Trophoblast cell (in vitro differentiated cells and primary cell): ENCODE measurements at regions not wholly inside any gene's neighbourhood (a gene's known extent, or its start where the extent isn't known, plus 50 kb on each side); places are given as distances from the start of the nearest gene placed in this dataset.

ENCODE experiments used
- DNase-seq, 2 donors: peaks; one replicate each; pipeline ENCODE4 v3.0.0-alpha.2; 2016
- H2AFZ ChIP-seq: 2 replicates; pipeline ENCODE4 v1.6.1; 2013; ENCODE audit warnings: low read length, moderate library complexity, mild to moderate bottlenecking; ENCODE audit not compliant: insufficient read depth, poor library complexity
- H2AK5ac ChIP-seq: 2 replicates; pipeline ENCODE4 v1.6.1; 2013; ENCODE audit warnings: mild to moderate bottlenecking, low read length
- H2BK120ac ChIP-seq: 2 replicates; pipeline ENCODE4 v1.6.1; 2013; ENCODE audit warnings: low read length, mild to moderate bottlenecking, moderate library complexity; ENCODE audit not compliant: insufficient read depth, poor library complexity
- H2BK12ac ChIP-seq: 2 replicates; pipeline ENCODE4 v1.6.1; 2013; ENCODE audit warnings: mild to moderate bottlenecking, low read length, moderate library complexity
- H2BK5ac ChIP-seq: 2 replicates; pipeline ENCODE4 v1.6.1; 2013; ENCODE audit warnings: low read length, low read depth, moderate library complexity, mild to moderate bottlenecking; ENCODE audit not compliant: poor library complexity
- H3K14ac ChIP-seq: 2 replicates; pipeline ENCODE4 v1.6.1; 2013; ENCODE audit warnings: mild to moderate bottlenecking, low read length
- H3K18ac ChIP-seq: 2 replicates; pipeline ENCODE4 v1.6.1; 2013; ENCODE audit warnings: mild to moderate bottlenecking, low read length
- H3K23ac ChIP-seq: 2 replicates; pipeline ENCODE4 v1.6.1; 2013; ENCODE audit warnings: low read length
- H3K27ac ChIP-seq: 2 replicates; pipeline ENCODE4 v1.5.1; 2013; ENCODE audit warnings: low read depth, mild to moderate bottlenecking, inconsistent platforms, low read length, moderate library complexity
- H3K27me3 ChIP-seq: 2 replicates; pipeline ENCODE4 v1.6.1; 2013; ENCODE audit warnings: inconsistent platforms, mild to moderate bottlenecking, low read length, moderate library complexity; ENCODE audit not compliant: insufficient read depth
- H3K36me3 ChIP-seq, 2 experiments: 1 replicate in 1 of 2; 2 replicates in 1 of 2; pipeline ENCODE4 v1.6.1; 2013; ENCODE audit warnings: low read length in 2 of 2, mild to moderate bottlenecking in 2 of 2, moderate library complexity in 1 of 2; ENCODE audit not compliant: insufficient read depth in 2 of 2, control insufficient read depth in 1 of 2
- H3K4ac ChIP-seq: 2 replicates; pipeline ENCODE4 v1.6.1; 2013; ENCODE audit warnings: low read depth, mild to moderate bottlenecking, low read length, moderate library complexity
- H3K4me1 ChIP-seq, 2 experiments: 1 replicate in 1 of 2; 2 replicates in 1 of 2; pipeline ENCODE4 v1.6.1; 2013; ENCODE audit warnings: low read length in 2 of 2, mild to moderate bottlenecking in 2 of 2, moderate library complexity in 1 of 2; ENCODE audit not compliant: insufficient read depth in 2 of 2, control insufficient read depth in 1 of 2
- H3K4me2 ChIP-seq: 2 replicates; pipeline ENCODE4 v1.6.1; 2013; ENCODE audit warnings: inconsistent platforms, mild to moderate bottlenecking, low read length, moderate library complexity
- H3K4me3 ChIP-seq: 2 replicates; pipeline ENCODE4 v1.5.1; 2013; ENCODE audit warnings: mild to moderate bottlenecking, low read depth, low read length, inconsistent platforms
- H3K79me1 ChIP-seq: one replicate; pipeline ENCODE4 v1.6.1; 2013; ENCODE audit warnings: low read length
- H3K79me2 ChIP-seq: 2 replicates; pipeline ENCODE4 v1.6.1; 2013; ENCODE audit warnings: low read length, mild to moderate bottlenecking; ENCODE audit not compliant: control insufficient read depth, insufficient read depth, poor library complexity
- H3K9ac ChIP-seq: 2 replicates; pipeline ENCODE4 v1.6.1; 2013; ENCODE audit warnings: mild to moderate bottlenecking, low read length
- H3K9me3 ChIP-seq: 2 replicates; pipeline ENCODE4 v1.6.1; 2013; ENCODE audit warnings: low read depth, mild to moderate bottlenecking, control low read depth, inconsistent platforms, low read length; ENCODE audit not compliant: insufficient read depth
- H4K12ac ChIP-seq: 2 replicates; pipeline ENCODE4 v1.6.1; 2013; ENCODE audit warnings: low read depth, mild to moderate bottlenecking, low read length, moderate library complexity
- H4K8ac ChIP-seq: 2 replicates; pipeline ENCODE4 v1.6.1; 2013; ENCODE audit warnings: low read depth, mild to moderate bottlenecking, low read length, moderate library complexity
- H4K91ac ChIP-seq: one replicate; pipeline ENCODE4 v1.6.1; 2013; ENCODE audit warnings: low read depth, mild to moderate bottlenecking, low read length, moderate library complexity
- WGBS: extraction: QIAGEN DNeasy Blood & Tissue Kit; methylation state at CpG from one replicate; pipeline ENCODE4 v1.1.7; 2013; ENCODE audit warnings: missing lambda C conversion rate; ENCODE audit not compliant: insufficient read length, insufficient coverage; ENCODE audit errors: extremely low coverage; 5-methylcytosine and 5-hydroxymethylcytosine counted together

- H3K23ac ChIP-seq: no peak overlapping the region
- no peak overlapping the region for H3K4ac ChIP-seq
- H3K9ac ChIP-seq: no peak overlapping the region
- no peak overlapping the region for H4K12ac ChIP-seq
- no peaks in the 10 kb centered on the region for H3K36me3 ChIP-seq
- H3K18ac ChIP-seq: no peak overlapping the region
- no peak overlapping the region for H3K14ac ChIP-seq
- no peaks in the 10 kb centered on the region for H3K4me1 ChIP-seq
- no peak overlapping the region for H3K27ac ChIP-seq
- no peaks in the 10 kb centered on the region for H3K79me2 ChIP-seq
- no peaks in the 10 kb centered on the region for H3K79me1 ChIP-seq
- H3K4me3 ChIP-seq: no peak overlapping the region
- no peak overlapping the region for H2BK120ac ChIP-seq
- H3K9me3 ChIP-seq: no peaks in the 10 kb centered on the region
- WGBS: no CpG with 5 or more reads among the region's 7 CpGs
- H2BK5ac ChIP-seq: no peak overlapping the region
- no peak overlapping the region for H4K91ac ChIP-seq
- H2AK5ac ChIP-seq: no peak overlapping the region
- DNase-seq: no peak
- H3K4me2 ChIP-seq: no peak overlapping the region
- H2AFZ ChIP-seq: no peak overlapping the region
- H3K27me3 ChIP-seq: no peaks in the 10 kb centered on the region
- no peak overlapping the region for H2BK12ac ChIP-seq
- H4K8ac ChIP-seq: no peak overlapping the region
Measured at GRCh38 chr16:50999181-50999580, 151.9 kb downstream of the SALL1 start.

DNA sequence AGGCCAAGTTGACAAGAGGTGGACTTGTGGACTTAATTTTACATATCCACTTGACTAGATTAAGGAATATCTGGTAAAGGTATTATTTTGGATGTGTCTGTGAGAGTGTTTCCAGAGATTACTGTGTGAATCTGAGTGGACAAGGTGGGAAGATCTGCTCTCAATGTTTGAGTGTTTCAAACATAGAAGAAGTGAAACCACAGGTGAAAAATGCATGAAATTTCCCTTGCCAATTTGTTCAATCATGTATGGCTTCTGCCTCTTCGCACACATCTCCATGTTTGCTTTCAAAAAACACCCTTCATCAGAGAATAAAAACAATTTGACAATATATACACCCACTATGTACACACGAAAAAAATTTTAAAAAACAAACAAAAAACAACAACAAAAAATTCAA lies 152.7 kb downstream of the SALL1 start:
- H3K23ac ChIP-seq: no peak overlapping the region

GRCh38 chr16:50997679-50998078 lies 153.4 kb downstream of the SALL1 start:
- H3K4me3 ChIP-seq: no peak overlapping the region
- no peak overlapping the region for H3K23ac ChIP-seq
- no peak overlapping the region for H2AFZ ChIP-seq
- H3K4ac ChIP-seq: no peak overlapping the region
- H3K4me2 ChIP-seq: no peak overlapping the region
- no peak for DNase-seq
- H2BK120ac ChIP-seq: no peak overlapping the region
- no peak overlapping the region for H3K18ac ChIP-seq
- H3K79me2 ChIP-seq: no peaks in the 10 kb centered on the region
- H3K27ac ChIP-seq: no peak overlapping the region
- H3K9ac ChIP-seq: no peak overlapping the region
- H2BK5ac ChIP-seq: no peak overlapping the region
- H3K14ac ChIP-seq: no peak overlapping the region
- no peak overlapping the region for H2BK12ac ChIP-seq
- H3K27me3 ChIP-seq: no peaks in the 10 kb centered on the region
- no peaks in the 10 kb centered on the region for H3K9me3 ChIP-seq
- WGBS: no CpG with 5 or more reads among the region's 6 CpGs
- no peaks in the 10 kb centered on the region for H3K36me3 ChIP-seq
- H4K12ac ChIP-seq: no peak overlapping the region
- H2AK5ac ChIP-seq: no peak overlapping the region
- H3K4me1 ChIP-seq: no peaks in the 10 kb centered on the region
- H4K91ac ChIP-seq: no peak overlapping the region
- no peak overlapping the region for H4K8ac ChIP-seq
- H3K79me1 ChIP-seq: no peaks in the 10 kb centered on the region

More for the DNA sequence above, 152.7 kb downstream of the SALL1 start:
- Histone ChIP-seq H3K4me1 (no peaks in the 10 kb centered on the region), H2AFZ (no peak overlapping the region), H3K9me3 (no peaks in the 10 kb centered on the region), H3K4me3 (no peak overlapping the region), H3K79me2 (no peaks in the 10 kb centered on the region), H2BK120ac (no peak overlapping the region), H4K8ac (no peak overlapping the region), H2BK5ac (no peak overlapping the region), H2AK5ac (no peak overlapping the region), H3K18ac (no peak overlapping the region), H4K12ac (no peak overlapping the region), H3K9ac (no peak overlapping the region), H2BK12ac (no peak overlapping the region), H3K79me1 (no peaks in the 10 kb centered on the region), H3K14ac (no peak overlapping the region), H3K36me3 (no peaks in the 10 kb centered on the region), H4K91ac (no peak overlapping the region), H3K4ac (no peak overlapping the region), H3K27ac (no peak overlapping the region), H3K27me3 (no peaks in the 10 kb centered on the region), H3K4me2 (no peak overlapping the region)
- DNase-seq: no peak
- 100% methylated on average over 1 of the region's 2 CpGs for WGBS

DNA sequence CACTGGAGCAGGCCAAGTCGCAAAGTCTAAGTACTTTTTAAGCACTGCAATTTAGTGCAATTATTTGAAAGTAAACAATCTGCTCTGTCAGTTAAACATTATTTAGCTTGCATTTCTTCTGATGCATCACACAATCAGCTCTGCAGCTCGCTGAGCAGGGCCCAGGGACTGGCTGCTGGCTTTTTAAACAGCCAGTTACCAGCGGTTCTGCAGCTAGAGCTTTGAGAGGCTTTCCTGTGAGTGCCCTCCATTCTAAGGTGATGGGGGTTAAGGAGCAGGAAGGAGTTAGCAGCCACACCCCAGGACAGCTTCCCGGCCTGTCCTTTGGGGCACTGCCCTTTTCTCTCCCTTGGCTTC lies 154.3 kb downstream of the SALL1 start:
- no peak for DNase-seq
- no peaks in the 10 kb centered on the region for H3K79me1 ChIP-seq
- H3K9ac ChIP-seq: no peak overlapping the region
- no peak overlapping the region for H3K4me3 ChIP-seq
- no peak overlapping the region for H3K18ac ChIP-seq
- H3K27me3 ChIP-seq: no peaks in the 10 kb centered on the region
- H2BK12ac ChIP-seq: no peak overlapping the region
- H3K27ac ChIP-seq: no peak overlapping the region
- no peaks in the 10 kb centered on the region for H3K9me3 ChIP-seq
- no CpG with 5 or more reads among the region's 4 CpGs for WGBS
- H2AK5ac ChIP-seq: no peak overlapping the region
- no peak overlapping the region for H2BK5ac ChIP-seq
- no peak overlapping the region for H2BK120ac ChIP-seq
- no peak overlapping the region for H4K91ac ChIP-seq
- H3K36me3 ChIP-seq: no peaks in the 10 kb centered on the region
- H3K14ac ChIP-seq: no peak overlapping the region
- H3K23ac ChIP-seq: no peak overlapping the region
- no peak overlapping the region for H3K4me2 ChIP-seq
- no peak overlapping the region for H4K8ac ChIP-seq
- H4K12ac ChIP-seq: no peak overlapping the region
- H3K4ac ChIP-seq: no peak overlapping the region
- no peaks in the 10 kb centered on the region for H3K4me1 ChIP-seq
- no peak overlapping the region for H2AFZ ChIP-seq
- H3K79me2 ChIP-seq: no peaks in the 10 kb centered on the region
